Stimulated activated naive CD8-positive, alpha-beta T cell treated with anti-CD3 and anti-CD28 coated beads, Interleukin-15, Interleukin-2, amounts not matched to agents 100 ng/mL and 50 ng/mL, for 24 hours (primary cell): ENCODE measurements at regions not wholly inside any gene's neighbourhood (a gene's known extent, or its start where the extent isn't known, plus 50 kb on each side); places are given as distances from the start of the nearest gene placed in this dataset.
"Not testable (repeated sequence)": the region's sequence is repeated elsewhere in the genome, so short reads cannot be mapped to it uniquely, and the experiment has no call there.

Experiments
- H3K27ac Mint-ChIP-seq: one replicate; pipeline ENCODE4 v1.8.0; 2021; ENCODE audit warnings: mild to moderate bottlenecking, mixed read lengths
- H3K27me3 Mint-ChIP-seq: one replicate; pipeline ENCODE4 v1.8.0; 2021; ENCODE audit warnings: mixed read lengths
- H3K36me3 Mint-ChIP-seq: one replicate; pipeline ENCODE4 v1.8.0; 2021; ENCODE audit warnings: low read depth, mixed read lengths
- H3K4me1 Mint-ChIP-seq: one replicate; pipeline ENCODE4 v1.8.0; 2021; ENCODE audit warnings: low read depth, mixed read lengths
- H3K4me3 Mint-ChIP-seq: one replicate; pipeline ENCODE4 v1.8.0; 2021; ENCODE audit warnings: mild to moderate bottlenecking, mixed read lengths
- H3K9me3 Mint-ChIP-seq: one replicate; pipeline ENCODE4 v1.8.0; 2021; ENCODE audit warnings: mixed read lengths

DNA sequence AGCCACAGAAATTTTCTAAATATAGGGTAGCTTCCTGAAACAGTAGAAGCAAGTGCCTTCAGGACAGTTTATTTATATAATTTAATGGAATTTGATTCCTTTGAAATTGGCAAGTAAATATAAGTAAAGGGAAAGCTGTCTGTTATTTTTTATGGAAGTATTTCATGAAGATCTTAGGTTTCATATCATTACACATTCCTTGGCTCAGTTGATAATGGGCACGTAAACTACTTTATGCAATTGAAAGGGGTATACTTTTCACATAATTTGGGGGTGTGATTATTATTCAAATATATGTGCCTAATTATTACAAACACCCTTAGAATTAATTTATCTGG is 71.1 kb upstream of the RAP1B start:
- Mint-ChIP-seq H3K4me1 (peaks cover 58% of the 10 kb centered on the region), H3K27ac (peak overlapping the region; percentile 76), H3K9me3 (no peaks in the 10 kb centered on the region), H3K27me3 (no peaks in the 10 kb centered on the region), H3K4me3 (peak overlapping the region; percentile 42), H3K36me3 (no peaks in the 10 kb centered on the region)

- not testable (repeated sequence) for H3K27ac Mint-ChIP-seq, H3K4me3 Mint-ChIP-seq, H3K27me3 Mint-ChIP-seq, H3K9me3 Mint-ChIP-seq, H3K36me3 Mint-ChIP-seq
- peaks cover 58% of the 10 kb centered on the region for H3K4me1 Mint-ChIP-seq
These were observed 69.9 kb upstream of the RAP1B start for GRCh38 chr12:68540768-68541167.

DNA sequence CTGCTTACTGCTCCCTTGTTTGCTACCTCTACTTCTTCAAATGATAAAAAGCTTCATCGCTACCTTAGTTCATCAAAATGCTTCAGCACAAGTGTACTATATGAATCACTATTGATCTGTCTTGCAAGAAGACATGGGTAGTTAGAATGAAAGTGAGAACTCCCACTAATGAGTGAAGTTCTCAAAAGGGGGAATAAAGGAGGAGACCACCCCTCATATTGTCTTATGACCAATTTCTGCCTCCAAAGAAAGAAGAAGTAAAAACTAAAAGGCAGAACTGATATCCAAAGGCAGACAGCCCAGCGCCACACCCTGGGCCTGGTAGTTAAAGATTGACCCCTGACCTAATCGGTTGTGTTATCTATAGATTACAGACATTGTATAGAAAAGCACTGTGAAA is 63.4 kb upstream of the RAP1B start:
- Mint-ChIP-seq H3K9me3 (peaks cover 26% of the 10 kb centered on the region), H3K4me1 (peaks cover 11% of the 10 kb centered on the region), H3K36me3 (peaks cover 13% of the 10 kb centered on the region)
- H3K4me3 Mint-ChIP-seq, H3K27me3 Mint-ChIP-seq, H3K27ac Mint-ChIP-seq: not testable (repeated sequence)

DNA sequence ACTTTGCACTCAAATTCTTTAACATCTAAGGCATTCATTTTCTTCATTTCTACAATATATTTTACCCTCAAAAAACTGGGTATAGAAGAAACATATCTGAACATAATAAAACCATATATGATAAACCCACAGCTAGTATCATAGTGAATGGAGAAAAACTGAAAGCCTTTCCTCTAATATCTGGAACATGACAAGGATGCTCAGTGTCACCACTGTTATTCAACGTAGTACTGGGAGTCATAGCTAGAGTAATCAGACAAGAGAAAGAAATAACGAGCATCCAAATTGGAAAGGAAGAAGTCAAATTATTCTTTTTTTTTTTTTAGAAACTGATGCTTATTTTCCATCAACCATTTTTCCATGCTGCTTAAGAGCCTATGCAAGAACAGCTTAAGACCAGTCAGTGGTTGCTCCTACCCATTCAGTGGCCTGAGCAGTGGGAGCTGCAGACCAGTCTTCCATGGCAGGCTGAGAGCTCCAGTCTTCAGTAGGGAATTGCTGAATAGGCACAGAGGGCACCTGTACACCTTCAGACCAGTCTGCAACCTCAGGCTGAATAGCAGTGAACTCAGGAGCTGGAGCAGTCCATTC is 58.0 kb upstream of the RAP1B start:
- peaks cover 18% of the 10 kb centered on the region for H3K4me1 Mint-ChIP-seq
- not testable (repeated sequence) for H3K27me3 Mint-ChIP-seq, H3K36me3 Mint-ChIP-seq, H3K27ac Mint-ChIP-seq, H3K4me3 Mint-ChIP-seq
- H3K9me3 Mint-ChIP-seq, result peaks cover 17% of the 10 kb centered on the region

GRCh38 chr12:68557011-68557730 is 53.5 kb upstream of the RAP1B start:
- H3K4me3 Mint-ChIP-seq, result no peak overlapping the region
- no peaks in the 10 kb centered on the region for H3K9me3 Mint-ChIP-seq
- no peaks in the 10 kb centered on the region for H3K27me3 Mint-ChIP-seq
- peaks cover 41% of the 10 kb centered on the region for H3K4me1 Mint-ChIP-seq
- no peaks in the 10 kb centered on the region for H3K36me3 Mint-ChIP-seq
- H3K27ac Mint-ChIP-seq, result no peak overlapping the region

- Mint-ChIP-seq H3K27me3 (no peaks in the 10 kb centered on the region), H3K36me3 (no peaks in the 10 kb centered on the region), H3K4me3 (no peak overlapping the region), H3K27ac (no peak overlapping the region), H3K9me3 (no peaks in the 10 kb centered on the region), H3K4me1 (peaks cover 49% of the 10 kb centered on the region)
These were observed 51.5 kb upstream of the RAP1B start for GRCh38 chr12:68559246-68559645.

DNA sequence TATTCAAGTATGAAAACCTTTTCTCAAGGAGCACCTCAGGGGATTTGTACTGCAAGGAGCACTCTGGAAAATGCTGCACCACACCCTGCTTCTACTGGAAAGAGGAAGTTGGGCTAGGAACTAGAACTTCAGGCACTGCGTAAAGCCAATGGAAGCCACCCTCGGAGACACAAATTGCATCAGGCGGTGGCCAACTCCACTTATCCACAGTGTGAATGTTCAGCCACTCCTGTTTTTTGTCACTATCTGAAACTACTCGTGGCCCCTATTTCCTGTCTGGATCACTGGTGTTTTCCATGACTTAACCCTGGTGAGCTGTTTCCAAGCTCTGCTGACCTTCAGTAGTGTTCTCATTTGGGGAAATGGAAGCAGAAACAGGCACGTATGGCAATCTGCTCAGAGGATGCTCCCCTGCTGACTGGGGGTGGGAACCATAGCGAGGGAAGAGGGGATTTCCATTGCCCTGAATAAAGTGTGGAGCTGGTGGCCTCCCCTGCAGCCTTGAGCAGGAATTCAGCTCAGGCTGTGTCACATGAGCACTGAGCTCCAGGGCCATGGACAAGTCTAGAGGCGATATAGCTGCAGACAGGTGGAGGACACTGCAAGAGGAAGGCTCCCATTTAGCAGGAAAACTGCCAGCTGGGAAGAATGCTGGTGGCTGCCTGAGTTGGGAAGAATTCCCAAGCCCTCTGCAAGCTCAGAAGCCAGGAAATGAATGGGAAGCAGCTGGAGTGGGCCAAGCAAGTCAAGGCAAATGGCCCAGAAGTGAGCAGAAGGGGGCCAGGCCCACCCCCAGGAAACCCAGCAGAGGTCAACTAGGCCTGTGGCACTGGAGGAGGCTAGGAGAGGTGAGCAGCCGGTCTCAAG is 50.5 kb upstream of the RAP1B start:
- H3K4me3 Mint-ChIP-seq, result no peak overlapping the region
- no peak overlapping the region for H3K27ac Mint-ChIP-seq
- H3K36me3 Mint-ChIP-seq, result no peaks in the 10 kb centered on the region
- H3K9me3 Mint-ChIP-seq, result no peaks in the 10 kb centered on the region
- H3K4me1 Mint-ChIP-seq, result peaks cover 59% of the 10 kb centered on the region
- H3K27me3 Mint-ChIP-seq, result no peaks in the 10 kb centered on the region

GRCh38 chr12:68560851-68561422 is 49.8 kb upstream of the RAP1B start:
- H3K27me3 Mint-ChIP-seq, result no peaks in the 10 kb centered on the region
- no peaks in the 10 kb centered on the region for H3K36me3 Mint-ChIP-seq
- H3K27ac Mint-ChIP-seq, result no peak overlapping the region
- no peak overlapping the region for H3K4me3 Mint-ChIP-seq
- H3K4me1 Mint-ChIP-seq, result peaks cover 66% of the 10 kb centered on the region
- no peaks in the 10 kb centered on the region for H3K9me3 Mint-ChIP-seq
